HepG2 (cell line): ENCODE measurements at regions not wholly inside any gene's neighbourhood (a gene's known extent, or its start where the extent isn't known, plus 50 kb on each side); places are given as distances from the start of the nearest gene placed in this dataset.

Source experiments
- ATAC-seq: fragments of 200-7000 bp; cut with Tn5 transposase; 3 replicates; pipeline ENCODE4 v1.9.1; 2020; ENCODE audit warnings: mild to moderate bottlenecking, moderate library complexity
- BruUV-seq: library from RNA; stranded (reverse); fragments of 400-500 nt; replicated peaks from 2 replicates; lab custom pipeline; 2021; lab: Mats Ljungman, UMichigan
- CTCF ChIA-PET: fragments of 300-600 bp; formaldehyde crosslinking; extraction: SDS; loops from one replicate; lab custom pipeline; 2021; ENCODE audit warnings: low total read pairs, inconsistent platforms, low intra/inter-chr PET ratio; lab: Yijun Ruan, JAX
- POLR2A ChIA-PET: fragments of 350-600 bp; sonication (Branson Sonifier 250); formaldehyde crosslinking; loops from one replicate; lab custom pipeline; 2020; ENCODE audit warnings: antibody characterized with exemption, inconsistent platforms; lab: Yijun Ruan, JAX
- DNase-seq: peaks from one replicate; pipeline ENCODE4 v3.0.0-alpha.2; 2015; ENCODE audit warnings: low spot score
- FAIRE-seq: peaks from 3 replicates; lab custom pipeline; 2011; peaks lifted over from hg19 to GRCh38; lab: Jason Lieb, UNC
- H2AFZ ChIP-seq: one replicate; pipeline ENCODE4 v1.6.1; 2011; ENCODE audit warnings: low read length, inconsistent platforms
- H3K27ac ChIP-seq: fragments of 300-600 bp; 3 replicates; pipeline ENCODE4 v1.8.0; 2011; ENCODE audit warnings: mixed run types, mild to moderate bottlenecking, mixed read lengths, low read length, inconsistent platforms; ENCODE audit not compliant: insufficient read depth; ENCODE audit errors: extremely low read length
- H3K27me3 ChIP-seq, 2 experiments: fragments of 200-600 bp in 1 of 2; 2 replicates in 1 of 2; 3 replicates in 1 of 2; pipeline versions ENCODE4 v1.6.0 to v1.8.0; 2011; ENCODE audit warnings: low read length in 2 of 2, mild to moderate bottlenecking in 2 of 2, moderate library complexity in 2 of 2, inconsistent platforms in 1 of 2; ENCODE audit not compliant: insufficient read depth in 2 of 2, control insufficient read depth in 1 of 2
- H3K36me3 ChIP-seq, 2 experiments: fragments of 200-600 bp in 1 of 2; replicated peaks in 1 of 2; 2 replicates in 1 of 2; 3 replicates in 1 of 2; pipeline versions ENCODE4 v1.5.1 to v1.8.0; 2011; ENCODE audit warnings: low read length in 2 of 2, inconsistent platforms in 1 of 2; ENCODE audit not compliant: insufficient read depth in 2 of 2, control insufficient read depth in 1 of 2
- H3K4me1 ChIP-seq: 2 replicates; pipeline ENCODE4 v1.5.1; 2012; ENCODE audit warnings: low read length, inconsistent platforms; ENCODE audit not compliant: insufficient read depth
- H3K4me2 ChIP-seq: 2 replicates; pipeline ENCODE4 v1.6.0; 2011; ENCODE audit warnings: low read depth, low read length, inconsistent platforms
- H3K4me3 ChIP-seq, 3 experiments: fragments of 200-600 bp in 1 of 3; sonication (generic), shearing (Covaris generic) in 1 of 3; replicated peaks in 1 of 3; 2 replicates each; pipeline ENCODE4 v1.5.1; 2011 to 2016; ENCODE audit warnings: low read length in 3 of 3, inconsistent platforms in 2 of 3, low read depth in 2 of 3, mild to moderate bottlenecking in 2 of 3, control low read depth in 1 of 3, mixed read lengths in 1 of 3; ENCODE audit not compliant: insufficient read depth in 1 of 3
- H3K79me2 ChIP-seq: one replicate; pipeline ENCODE4 v1.6.1; 2011; ENCODE audit warnings: low read length, inconsistent platforms; ENCODE audit not compliant: insufficient read depth
- H3K9ac ChIP-seq: 2 replicates; pipeline ENCODE4 v1.6.0; 2011; ENCODE audit warnings: mild to moderate bottlenecking, low read depth, low read length, inconsistent platforms; ENCODE audit not compliant: insufficient read depth
- H3K9me3 ChIP-seq: 2 replicates; pipeline ENCODE4 v1.5.1; 2012; ENCODE audit warnings: mild to moderate bottlenecking, low read length
- H4K20me1 ChIP-seq: 2 replicates; pipeline ENCODE4 v1.6.0; 2011; ENCODE audit warnings: inconsistent platforms, mild to moderate bottlenecking, low read length, moderate library complexity; ENCODE audit not compliant: insufficient read depth
- GZF1 ChIP-seq: sonication (generic); formaldehyde crosslinking; IDR thresholded peaks from 2 replicates; pipeline ENCODE4 v1.5.1; 2020; ENCODE audit warnings: mild to moderate bottlenecking, missing genetic modification reagents
- HMGXB4 ChIP-seq, 2 experiments: sonication (generic) in 1 of 2; formaldehyde crosslinking in 1 of 2; IDR thresholded peaks; 2 replicates each; pipeline versions ENCODE4 v1.4.0 to v1.6.1; 2018 to 2020; ENCODE audit warnings: missing genetic modification reagents in 2 of 2, borderline replicate concordance in 1 of 2, low read depth in 1 of 2, mild to moderate bottlenecking in 1 of 2, missing biosample characterization in 1 of 2
- MXD1 ChIP-seq: sonication (generic); formaldehyde crosslinking; IDR thresholded peaks from 2 replicates; pipeline ENCODE4 v1.4.0; 2020; ENCODE audit warnings: mild to moderate bottlenecking, missing genetic modification reagents
- PHF20 ChIP-seq: sonication (generic); formaldehyde crosslinking; IDR thresholded peaks from 2 replicates; pipeline ENCODE4 v1.5.0; 2020; ENCODE audit warnings: mild to moderate bottlenecking, missing genetic modification reagents
- PREB ChIP-seq: sonication (generic); formaldehyde crosslinking; IDR thresholded peaks from 2 replicates; pipeline ENCODE4 v1.4.0; 2020; ENCODE audit warnings: missing genetic modification reagents
- REPIN1 ChIP-seq: sonication (generic); formaldehyde crosslinking; IDR thresholded peaks from 2 replicates; pipeline ENCODE4 v1.8.0; 2022; ENCODE audit warnings: missing genetic modification reagents, low read depth, mild to moderate bottlenecking, borderline replicate concordance
- ZNF20 ChIP-seq: sonication (generic); formaldehyde crosslinking; IDR thresholded peaks from 2 replicates; pipeline ENCODE4 v1.4.0; 2020; ENCODE audit warnings: mild to moderate bottlenecking, moderate library complexity, missing genetic modification reagents
- WGBS: methylation state at CpG from one replicate; pipeline ENCODE4 v1.1.6; 2017; ENCODE audit warnings: low lambda C conversion rate; 5-methylcytosine and 5-hydroxymethylcytosine counted together
- in situ Hi-C: cut with HindIII; loops from 2 replicates; pipeline ENCODE4 v1.10.0; 2017; ENCODE audit warnings: low pct_unique_long_range_greater_than_20kb; ENCODE audit not compliant: extremely low pct_ligation_motif_present
- intact Hi-C: fragments of 100-400 bp; cut with micrococcal nuclease; formaldehyde crosslinking; loops from one replicate; pipeline ENCODE4 v1.10.0; 2022; ENCODE audit not compliant: unreplicated experiment

GRCh38 chr4:136946307-136946907 lies 585.9 kb downstream of the PCDH18 start:
- no peak overlapping the region for H3K4me2 ChIP-seq
- DNase-seq = no peak
- ATAC-seq = no peak
- ChIA-PET CTCF (no interaction called here), POLR2A (no interaction called here)
- H2AFZ ChIP-seq = no peak overlapping the region
- no peak overlapping the region for H3K27ac ChIP-seq
- H3K79me2 ChIP-seq = no peaks in the 10 kb centered on the region
- TF ChIP-seq PREB = no peak
- no peak for TF ChIP-seq MXD1 (CRISPR knock-in tag)
- TF ChIP-seq REPIN1 = no peak
- no peak for TF ChIP-seq PHF20 (CRISPR knock-in tag)
- TF ChIP-seq GZF1 (CRISPR knock-in tag) = no peak
- no peak for TF ChIP-seq ZNF20
- no peak for TF ChIP-seq HMGXB4 (CRISPR knock-in tag; IDR thresholded peaks at IDR 0.05; ENCODE audit: borderline replicate concordance in 1 of 2, low read depth in 1 of 2)
- no peak for FAIRE-seq
- no TSS peak for BruUV-seq
- H3K36me3 ChIP-seq = no peaks in the 10 kb centered on the region
- in situ Hi-C loops (no loop called here), intact Hi-C loops (no loop called here)
- H3K9me3 ChIP-seq = peaks cover 28% of the 10 kb centered on the region
- no peaks in the 10 kb centered on the region for H3K4me1 ChIP-seq
- H3K9ac ChIP-seq = no peak overlapping the region
- no peaks in the 10 kb centered on the region for H4K20me1 ChIP-seq
- H3K4me3 ChIP-seq = no peak overlapping the region
- no peaks in the 10 kb centered on the region for H3K27me3 ChIP-seq
- 8% methylated on average over 5 of the region's 9 CpGs for WGBS
